IMR-90 (cell line): ENCODE measurements at regions not wholly inside any gene's neighbourhood (a gene's known extent, or its start where the extent isn't known, plus 50 kb on each side); places are given as distances from the start of the nearest gene placed in this dataset.

Experiments used
- ATAC-seq: fragments of 200-7000 bp; cut with Tn5 transposase; 2 replicates; pipeline ENCODE4 v1.9.1; 2020; ENCODE audit warnings: low read depth, mild to moderate bottlenecking, moderate library complexity
- BruUV-seq: library from RNA; stranded (reverse); fragments of 400-500 nt; replicated peaks from 2 replicates; lab custom pipeline; 2021; lab: Mats Ljungman, UMichigan
- CTCF ChIA-PET: fragments of 300-600 bp; formaldehyde crosslinking; extraction: SDS; loops from one replicate; lab custom pipeline; 2021; ENCODE audit warnings: antibody characterized with exemption; lab: Yijun Ruan, JAX
- POLR2A ChIA-PET: fragments of 300-600 bp; sonication (Branson Sonifier 250); formaldehyde crosslinking; loops from one replicate; lab custom pipeline; 2022; ENCODE audit warnings: antibody characterized with exemption; ENCODE audit not compliant: unreplicated experiment; lab: Charles Lee
- DNase-seq: peaks from one replicate; pipeline ENCODE4 v3.0.0; 2013
- H2AFZ ChIP-seq: replicated peaks from 2 replicates; pipeline ENCODE3; 2013; ENCODE audit warnings: low read length, mild to moderate bottlenecking; ENCODE audit not compliant: poor library complexity
- H2AK5ac ChIP-seq: 2 replicates; pipeline ENCODE4 v1.6.1; 2013; ENCODE audit warnings: low read depth, low read length, inconsistent platforms
- H2AK9ac ChIP-seq: replicated peaks from 2 replicates; pipeline ENCODE3; 2013; ENCODE audit warnings: mild to moderate bottlenecking, low read depth, low read length, moderate library complexity; ENCODE audit not compliant: poor library complexity
- H2BK120ac ChIP-seq: 2 replicates; pipeline ENCODE4 v1.6.1; 2013; ENCODE audit warnings: low read depth, low read length, inconsistent platforms
- H2BK15ac ChIP-seq: 3 replicates; pipeline ENCODE4 v1.6.1; 2013; ENCODE audit warnings: low read depth, low read length, inconsistent platforms
- H2BK20ac ChIP-seq: 2 replicates; pipeline ENCODE4 v1.6.1; 2013; ENCODE audit warnings: low read depth, mild to moderate bottlenecking, inconsistent platforms, low read length, moderate library complexity
- H2BK5ac ChIP-seq: 2 replicates; pipeline ENCODE4 v1.6.1; 2013; ENCODE audit warnings: mild to moderate bottlenecking, low read depth, low read length, inconsistent platforms; ENCODE audit not compliant: poor library complexity, severe bottlenecking
- H3K14ac ChIP-seq: replicated peaks from 2 replicates; pipeline ENCODE4 v1.6.1; 2013; ENCODE audit warnings: low read depth, low read length, inconsistent platforms
- H3K18ac ChIP-seq: 2 replicates; pipeline ENCODE4 v1.6.1; 2013; ENCODE audit warnings: low read depth, low read length, control low read depth
- H3K23ac ChIP-seq: 2 replicates; pipeline ENCODE4 v1.6.1; 2013; ENCODE audit warnings: low read depth, low read length, inconsistent platforms
- H3K27ac ChIP-seq: 2 replicates; pipeline ENCODE4 v1.5.1; 2013; ENCODE audit warnings: mild to moderate bottlenecking, control low read depth, low read length; ENCODE audit not compliant: insufficient read depth
- H3K27me3 ChIP-seq: 2 replicates; pipeline ENCODE4 v1.6.1; 2013; ENCODE audit warnings: low read length; ENCODE audit not compliant: control insufficient read depth, insufficient read depth
- H3K36me3 ChIP-seq: 2 replicates; pipeline ENCODE4 v1.6.1; 2013; ENCODE audit warnings: low read length, mixed read lengths; ENCODE audit not compliant: control insufficient read depth, insufficient read depth
- H3K4ac ChIP-seq: 2 replicates; pipeline ENCODE4 v1.6.1; 2013; ENCODE audit warnings: low read depth, low read length, inconsistent platforms
- H3K4me1 ChIP-seq: 2 replicates; pipeline ENCODE4 v1.6.1; 2013; ENCODE audit warnings: low read length, mixed read lengths; ENCODE audit not compliant: control insufficient read depth, insufficient read depth
- H3K4me2 ChIP-seq: 2 replicates; pipeline ENCODE4 v1.6.1; 2013; ENCODE audit warnings: low read depth, mild to moderate bottlenecking, control low read depth, low read length, moderate library complexity
- H3K4me3 ChIP-seq: 2 replicates; pipeline ENCODE4 v1.5.1; 2013; ENCODE audit warnings: low read depth, mild to moderate bottlenecking, control low read depth, low read length, moderate library complexity; ENCODE audit not compliant: insufficient read depth
- H3K56ac ChIP-seq: 2 replicates; pipeline ENCODE4 v1.6.1; 2013; ENCODE audit warnings: low read length, inconsistent platforms; ENCODE audit not compliant: insufficient read depth; ENCODE audit errors: extremely low read depth
- H3K79me1 ChIP-seq, 2 experiments: 2 replicates each; pipeline ENCODE4 v1.6.1; 2013; ENCODE audit warnings: low read length in 2 of 2, inconsistent platforms in 1 of 2, low read depth in 1 of 2
- H3K9ac ChIP-seq: 2 replicates; pipeline ENCODE4 v1.6.1; 2013; ENCODE audit warnings: low read depth, low read length, control low read depth
- H3K9me1 ChIP-seq: 2 replicates; pipeline ENCODE4 v1.6.1; 2013; ENCODE audit warnings: low read length, inconsistent platforms; ENCODE audit not compliant: insufficient read depth
- H3K9me3 ChIP-seq: 2 replicates; pipeline ENCODE4 v1.6.1; 2013; ENCODE audit warnings: low read length; ENCODE audit not compliant: control insufficient read depth, insufficient read depth
- H4K20me1 ChIP-seq: 2 replicates; pipeline ENCODE4 v1.6.1; 2013; ENCODE audit warnings: low read length, inconsistent platforms; ENCODE audit not compliant: insufficient read depth
- H4K5ac ChIP-seq: 2 replicates; pipeline ENCODE4 v1.6.1; 2013; ENCODE audit warnings: mild to moderate bottlenecking, low read depth, low read length, control low read depth
- H4K8ac ChIP-seq, 2 experiments: 2 replicates each; pipeline ENCODE4 v1.6.1; 2013; ENCODE audit warnings: low read depth in 2 of 2, low read length in 2 of 2, control low read depth in 1 of 2, inconsistent platforms in 1 of 2
- H4K91ac ChIP-seq: 2 replicates; pipeline ENCODE4 v1.6.1; 2013; ENCODE audit warnings: low read depth, low read length, inconsistent platforms; ENCODE audit not compliant: insufficient read depth
- BHLHE40 ChIP-seq: fragments of 150-350 bp; IDR thresholded peaks from 2 replicates; pipeline ENCODE4 v1.6.1; 2016; ENCODE audit warnings: mild to moderate bottlenecking, low read depth, low read length
- CEBPB ChIP-seq: IDR thresholded peaks from 2 replicates; pipeline ENCODE4 v1.6.1; 2012; ENCODE audit warnings: low read depth, low read length, improper control_type of control experiment
- CHD1 ChIP-seq: IDR thresholded peaks from 2 replicates; pipeline ENCODE4 v1.6.1; 2012; ENCODE audit warnings: low read depth, low read length, improper control_type of control experiment
- FOS ChIP-seq: fragments of 150-350 bp; IDR thresholded peaks from 2 replicates; pipeline ENCODE4 v1.6.1; 2016; ENCODE audit warnings: low read depth, low read length
- MAFK ChIP-seq: IDR thresholded peaks from 2 replicates; pipeline ENCODE4 v1.6.1; 2012; ENCODE audit warnings: low read depth, low read length, improper control_type of control experiment
- MAZ ChIP-seq: IDR thresholded peaks from 2 replicates; pipeline ENCODE4 v1.6.1; 2012; ENCODE audit warnings: low read depth, mild to moderate bottlenecking, low read length, improper control_type of control experiment, moderate library complexity, borderline replicate concordance
- MXI1 ChIP-seq: IDR thresholded peaks from 2 replicates; pipeline ENCODE4 v1.6.1; 2012; ENCODE audit warnings: low read depth, mild to moderate bottlenecking, low read length, moderate library complexity, borderline replicate concordance
- NFE2L2 ChIP-seq: fragments of 150-350 bp; IDR thresholded peaks from 2 replicates; pipeline ENCODE4 v1.6.1; 2016; ENCODE audit warnings: low read depth, mild to moderate bottlenecking, low read length
- POLR2A ChIP-seq: IDR thresholded peaks from 2 replicates; pipeline ENCODE4 v1.6.1; 2012; ENCODE audit warnings: mild to moderate bottlenecking, low read depth, low read length
- RAD21 ChIP-seq: IDR thresholded peaks from 2 replicates; pipeline ENCODE4 v1.6.1; 2012; ENCODE audit warnings: low read length, improper control_type of control experiment
- RCOR1 ChIP-seq: IDR thresholded peaks from 2 replicates; pipeline ENCODE4 v1.6.1; 2012; ENCODE audit warnings: mild to moderate bottlenecking, low read length, improper control_type of control experiment; ENCODE audit not compliant: insufficient replicate concordance
- RFX5 ChIP-seq: IDR thresholded peaks from 2 replicates; pipeline ENCODE4 v1.8.0; 2012; ENCODE audit warnings: low read depth, mild to moderate bottlenecking, low read length, moderate library complexity
- SMC3 ChIP-seq: fragments of 150-350 bp; IDR thresholded peaks from 2 replicates; pipeline ENCODE4 v1.6.1; 2016; ENCODE audit warnings: low read depth, mild to moderate bottlenecking, antibody characterized with exemption, low read length, moderate library complexity
- WGBS, 2 experiments: methylation state at CpG; one replicate each; pipeline versions ENCODE4 v1.1.5 to v1.1.7; 2013; ENCODE audit warnings: missing lambda C conversion rate in 2 of 2; ENCODE audit not compliant: insufficient read length in 1 of 2; ENCODE audit errors: extremely low coverage in 2 of 2; 5-methylcytosine and 5-hydroxymethylcytosine counted together
- dilution Hi-C: fragments of 300-500 bp; cut with HindIII; formaldehyde crosslinking; loops from one replicate; pipeline ENCODE4 v1.14.3; 2018; ENCODE audit warnings: low sequenced_read_pairs; ENCODE audit not compliant: unreplicated experiment
- in situ Hi-C: fragments of 300-500 bp; cut with MboI; formaldehyde crosslinking; loops from 3 replicates; pipeline ENCODE4 v1.14.3; 2019; ENCODE audit warnings: low sequenced_read_pairs, inconsistent platforms, mixed read lengths
- intact Hi-C: fragments of 100-400 bp; cut with micrococcal nuclease; formaldehyde crosslinking; loops from 2 replicates; pipeline ENCODE4 v1.10.0; 2022
- TF ChIP-seq, protein P1 (sequence below): fragments of 150-350 bp; IDR thresholded peaks from 2 replicates; pipeline ENCODE4 v1.6.1; 2016; ENCODE audit warnings: low read depth, mild to moderate bottlenecking, low read length, moderate library complexity, borderline replicate concordance
- TF ChIP-seq, protein P2 (sequence below): conservative IDR thresholded peaks from 2 replicates; pipeline ENCODE4 v1.5.1; 2012; ENCODE audit warnings: mild to moderate bottlenecking, low read depth, low read length, improper control_type of control experiment
- TF ChIP-seq, protein P3 (sequence below): fragments of 150-350 bp; IDR thresholded peaks from 2 replicates; pipeline ENCODE4 v1.6.1; 2017; ENCODE audit warnings: mild to moderate bottlenecking, antibody characterized with exemption, low read length, low read depth

DNA sequence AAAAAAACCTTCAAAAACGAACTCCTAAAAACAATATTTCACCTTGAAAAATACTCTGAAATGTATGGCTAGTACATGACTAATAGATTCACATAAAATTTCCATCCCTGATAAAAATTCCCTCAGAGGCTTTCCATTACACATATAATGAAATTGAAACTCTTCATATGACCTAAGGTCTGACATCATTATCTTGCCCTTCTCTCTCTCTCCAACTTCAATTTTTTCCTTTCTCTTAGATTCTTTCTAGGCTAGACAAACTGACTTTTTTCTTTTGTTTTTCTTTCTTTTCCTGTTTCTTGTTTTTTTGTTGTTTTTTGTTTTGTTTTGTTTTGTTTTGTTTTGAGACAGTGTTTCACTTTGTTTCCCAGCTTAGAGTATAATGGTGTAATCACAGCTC lies 1220.5 kb downstream of the ROBO2 start:
- Histone ChIP-seq H3K4me2 (no peak overlapping the region), H3K9me3 (no peaks in the 10 kb centered on the region), H3K14ac (no peak overlapping the region), H3K79me1 (no peaks in the 10 kb centered on the region), H2AK9ac (no peak overlapping the region), H2AK5ac (peak overlapping the region; percentile 39; the same call in 1 of the 2 replicates), H3K56ac (no peak overlapping the region), H2AFZ (no peak overlapping the region), H3K4me3 (no peak overlapping the region), H3K36me3 (no peaks in the 10 kb centered on the region), H2BK15ac (peak overlapping the region; percentile 93; the same call in 1 of the 3 replicates), H3K4me1 (no peaks in the 10 kb centered on the region; the same call in none of the 2 replicates), H2BK5ac (no peak overlapping the region), H2BK120ac (peak overlapping the region; percentile 63), H4K8ac (no peak overlapping the region), H3K27ac (no peak overlapping the region), H4K91ac (no peak overlapping the region), H3K9ac (no peak overlapping the region), H2BK20ac (no peak overlapping the region), H3K27me3 (no peaks in the 10 kb centered on the region), H4K20me1 (no peaks in the 10 kb centered on the region), H3K4ac (peak overlapping the region; percentile 28; the same call in 1 of the 2 replicates), H4K5ac (no peak overlapping the region), H3K9me1 (no peaks in the 10 kb centered on the region), H3K23ac (no peak overlapping the region), H3K18ac (no peak overlapping the region)
- intact Hi-C loops = no loop called here
- dilution Hi-C loops = no loop called here
- DNase-seq (no peak), ATAC-seq (no peak)
- no CpG with 5 or more reads among the region's 1 CpG for WGBS, 2 experiments
- ChIA-PET CTCF (no interaction called here), POLR2A (no interaction called here)
- no peak for TF ChIP-seq RAD21
- TF ChIP-seq RFX5 = no peak
- no peak for TF ChIP-seq BHLHE40
- no peak for TF ChIP-seq MXI1
- no peak for TF ChIP-seq CEBPB
- TF ChIP-seq, protein P1, sequence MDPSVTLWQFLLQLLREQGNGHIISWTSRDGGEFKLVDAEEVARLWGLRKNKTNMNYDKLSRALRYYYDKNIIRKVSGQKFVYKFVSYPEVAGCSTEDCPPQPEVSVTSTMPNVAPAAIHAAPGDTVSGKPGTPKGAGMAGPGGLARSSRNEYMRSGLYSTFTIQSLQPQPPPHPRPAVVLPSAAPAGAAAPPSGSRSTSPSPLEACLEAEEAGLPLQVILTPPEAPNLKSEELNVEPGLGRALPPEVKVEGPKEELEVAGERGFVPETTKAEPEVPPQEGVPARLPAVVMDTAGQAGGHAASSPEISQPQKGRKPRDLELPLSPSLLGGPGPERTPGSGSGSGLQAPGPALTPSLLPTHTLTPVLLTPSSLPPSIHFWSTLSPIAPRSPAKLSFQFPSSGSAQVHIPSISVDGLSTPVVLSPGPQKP = no peak
- no peak for TF ChIP-seq POLR2A
- TF ChIP-seq, protein P2, sequence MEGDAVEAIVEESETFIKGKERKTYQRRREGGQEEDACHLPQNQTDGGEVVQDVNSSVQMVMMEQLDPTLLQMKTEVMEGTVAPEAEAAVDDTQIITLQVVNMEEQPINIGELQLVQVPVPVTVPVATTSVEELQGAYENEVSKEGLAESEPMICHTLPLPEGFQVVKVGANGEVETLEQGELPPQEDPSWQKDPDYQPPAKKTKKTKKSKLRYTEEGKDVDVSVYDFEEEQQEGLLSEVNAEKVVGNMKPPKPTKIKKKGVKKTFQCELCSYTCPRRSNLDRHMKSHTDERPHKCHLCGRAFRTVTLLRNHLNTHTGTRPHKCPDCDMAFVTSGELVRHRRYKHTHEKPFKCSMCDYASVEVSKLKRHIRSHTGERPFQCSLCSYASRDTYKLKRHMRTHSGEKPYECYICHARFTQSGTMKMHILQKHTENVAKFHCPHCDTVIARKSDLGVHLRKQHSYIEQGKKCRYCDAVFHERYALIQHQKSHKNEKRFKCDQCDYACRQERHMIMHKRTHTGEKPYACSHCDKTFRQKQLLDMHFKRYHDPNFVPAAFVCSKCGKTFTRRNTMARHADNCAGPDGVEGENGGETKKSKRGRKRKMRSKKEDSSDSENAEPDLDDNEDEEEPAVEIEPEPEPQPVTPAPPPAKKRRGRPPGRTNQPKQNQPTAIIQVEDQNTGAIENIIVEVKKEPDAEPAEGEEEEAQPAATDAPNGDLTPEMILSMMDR = no peak
- no peak for TF ChIP-seq MAFK
- TF ChIP-seq NFE2L2 = no peak
- TF ChIP-seq SMC3 = no peak
- no peak for TF ChIP-seq FOS
- TF ChIP-seq MAZ = no peak
- no peak for TF ChIP-seq CHD1
- TF ChIP-seq, protein P3, sequence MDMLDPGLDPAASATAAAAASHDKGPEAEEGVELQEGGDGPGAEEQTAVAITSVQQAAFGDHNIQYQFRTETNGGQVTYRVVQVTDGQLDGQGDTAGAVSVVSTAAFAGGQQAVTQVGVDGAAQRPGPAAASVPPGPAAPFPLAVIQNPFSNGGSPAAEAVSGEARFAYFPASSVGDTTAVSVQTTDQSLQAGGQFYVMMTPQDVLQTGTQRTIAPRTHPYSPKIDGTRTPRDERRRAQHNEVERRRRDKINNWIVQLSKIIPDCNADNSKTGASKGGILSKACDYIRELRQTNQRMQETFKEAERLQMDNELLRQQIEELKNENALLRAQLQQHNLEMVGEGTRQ = no peak
- no peak for TF ChIP-seq RCOR1
- in situ Hi-C loops = loop anchor here (25.0 kb wide), 1 partner anchor 777 kb away; no protein-coding TSS in a partner anchor
- no TSS peak for BruUV-seq
